Naive thymus-derived CD4-positive, alpha-beta T cell (primary cell): ENCODE measurements at regions not wholly inside any gene's neighbourhood (a gene's known extent, or its start where the extent isn't known, plus 50 kb on each side); places are given as distances from the start of the nearest gene placed in this dataset.

ENCODE experiments used
- ATAC-seq: fragments of 150-1000 bp; cut with Tn5 transposase; 2 replicates; pipeline ENCODE4 v1.10.0; 2021; ENCODE audit warnings: mild to moderate bottlenecking, moderate library complexity
- CTCF ChIA-PET: fragments of 350-600 bp; sonication (Branson Sonifier 250); formaldehyde crosslinking; loops from one replicate; lab custom pipeline; 2021; ENCODE audit warnings: antibody characterized with exemption; lab: Charles Lee
- POLR2A ChIA-PET: fragments of 350-600 bp; sonication (Branson Sonifier 250); formaldehyde crosslinking; loops from one replicate; lab custom pipeline; 2021; ENCODE audit warnings: antibody characterized with exemption, inconsistent platforms; lab: Charles Lee
- DNase-seq, 9 donors: peaks; one replicate each; pipeline versions ENCODE4 v3.0.0 to v3.0.0-alpha.2; 2020 to 2022; ENCODE audit warnings: mixed read lengths in 1 of 9
- H3K27ac ChIP-seq: one replicate; pipeline ENCODE4 v1.7.0; 2013; ENCODE audit warnings: mild to moderate bottlenecking, low read depth, low read length, moderate library complexity
- H3K27me3 ChIP-seq, 2 donors: one replicate each; pipeline ENCODE4 v1.7.0; 2013; ENCODE audit warnings: low read length in 2 of 2, mild to moderate bottlenecking in 2 of 2, moderate library complexity in 2 of 2; ENCODE audit not compliant: control insufficient read depth in 2 of 2, insufficient read depth in 2 of 2
- H3K36me3 ChIP-seq, 3 experiments: 1 replicate in 2 of 3; 2 replicates in 1 of 3; pipeline ENCODE4 v1.7.0; 2013; ENCODE audit warnings: low read length in 3 of 3, mild to moderate bottlenecking in 3 of 3, moderate library complexity in 1 of 3; ENCODE audit not compliant: insufficient read depth in 3 of 3, control insufficient read depth in 2 of 3
- H3K4me1 ChIP-seq, 2 donors: one replicate each; pipeline ENCODE4 v1.7.0; 2013; ENCODE audit warnings: low read length in 2 of 2, mild to moderate bottlenecking in 2 of 2, moderate library complexity in 1 of 2; ENCODE audit not compliant: control insufficient read depth in 2 of 2, insufficient read depth in 2 of 2
- H3K4me3 ChIP-seq: 2 replicates; pipeline ENCODE4 v1.7.0; 2013; ENCODE audit warnings: mild to moderate bottlenecking, low read length
- H3K9me3 ChIP-seq, 3 experiments: 1 replicate in 2 of 3; 2 replicates in 1 of 3; pipeline ENCODE4 v1.7.0; 2013; ENCODE audit warnings: low read length in 3 of 3; ENCODE audit not compliant: control insufficient read depth in 2 of 3
- H3K27ac Mint-ChIP-seq, 9 donors: one replicate each; pipeline ENCODE4 v1.8.0; 2020 to 2022; ENCODE audit warnings: mixed read lengths in 9 of 9, mild to moderate bottlenecking in 8 of 9, moderate library complexity in 5 of 9, inconsistent platforms in 2 of 9
- H3K27me3 Mint-ChIP-seq, 5 donors: one replicate each; pipeline ENCODE4 v1.8.0; 2021 to 2022; ENCODE audit warnings: mixed read lengths in 5 of 5, mild to moderate bottlenecking in 1 of 5
- H3K36me3 Mint-ChIP-seq, 5 donors: one replicate each; pipeline ENCODE4 v1.8.0; 2020 to 2022; ENCODE audit warnings: mixed read lengths in 5 of 5, mild to moderate bottlenecking in 3 of 5, inconsistent platforms in 1 of 5
- H3K4me1 Mint-ChIP-seq, 7 donors: one replicate each; pipeline ENCODE4 v1.8.0; 2020 to 2022; ENCODE audit warnings: mixed read lengths in 7 of 7, mild to moderate bottlenecking in 3 of 7, inconsistent platforms in 1 of 7
- H3K4me3 Mint-ChIP-seq, 10 donors: one replicate each; pipeline ENCODE4 v1.8.0; 2020 to 2022; ENCODE audit warnings: mild to moderate bottlenecking in 10 of 10, mixed read lengths in 10 of 10, moderate library complexity in 6 of 10, inconsistent platforms in 2 of 10
- H3K9me3 Mint-ChIP-seq, 11 donors: one replicate each; pipeline ENCODE4 v1.8.0; 2020 to 2022; ENCODE audit warnings: mixed read lengths in 11 of 11, mild to moderate bottlenecking in 4 of 11, inconsistent platforms in 1 of 11, moderate library complexity in 1 of 11
- intact Hi-C, 2 donors: fragments of 100-400 bp; cut with micrococcal nuclease; formaldehyde crosslinking; loops; one replicate each; pipeline ENCODE4 v1.15.1; 2023

DNA sequence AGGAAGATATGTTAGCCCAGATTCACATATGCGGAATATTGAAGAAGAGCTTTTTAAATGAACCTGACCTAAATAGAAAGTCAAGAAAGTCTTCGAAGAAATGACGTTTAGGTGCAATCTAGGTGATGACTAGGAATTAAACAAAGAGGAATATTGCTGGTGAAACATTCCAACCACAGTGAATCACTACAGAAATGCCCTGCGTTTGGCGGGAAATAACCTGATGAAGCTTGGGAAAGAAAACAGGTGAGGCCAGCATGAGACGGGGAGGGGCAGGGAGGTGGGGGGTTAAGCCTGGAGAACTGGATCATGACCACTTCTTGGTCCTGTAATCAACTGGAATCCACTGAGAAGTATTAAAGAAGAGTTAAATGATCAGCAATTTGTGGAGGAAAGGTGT, 299.4 kb upstream of the VSTM2A start:
- ChIA-PET POLR2A (no interaction called here), CTCF (no interaction called here)
- DNase-seq: no peak
- Histone ChIP-seq H3K4me3 (no peak overlapping the region), H3K27me3 (no peaks in the 10 kb centered on the region), H3K4me1 (no peaks in the 10 kb centered on the region), H3K9me3 (no peaks in the 10 kb centered on the region), H3K27ac (no peak overlapping the region), H3K36me3 (no peaks in the 10 kb centered on the region)
- Mint-ChIP-seq H3K36me3 (peaks cover 0 to 3% (median 0%) of the 10 kb centered on the region in 5 donors), H3K9me3 (peaks cover 4 to 40% (median 21%) of the 10 kb centered on the region in 11 donors), H3K4me1 (peaks cover 0 to 2% (median 0%) of the 10 kb centered on the region in 7 donors), H3K27me3 (no peaks in the 10 kb centered on the region), H3K27ac (no peak overlapping the region), H3K4me3 (no peak overlapping the region)
- intact Hi-C loops: loop anchor here in 1 of 2 donors (10.0 kb wide), 1 partner anchor 92 kb away; no protein-coding TSS in a partner anchor
- no peak for ATAC-seq

DNA sequence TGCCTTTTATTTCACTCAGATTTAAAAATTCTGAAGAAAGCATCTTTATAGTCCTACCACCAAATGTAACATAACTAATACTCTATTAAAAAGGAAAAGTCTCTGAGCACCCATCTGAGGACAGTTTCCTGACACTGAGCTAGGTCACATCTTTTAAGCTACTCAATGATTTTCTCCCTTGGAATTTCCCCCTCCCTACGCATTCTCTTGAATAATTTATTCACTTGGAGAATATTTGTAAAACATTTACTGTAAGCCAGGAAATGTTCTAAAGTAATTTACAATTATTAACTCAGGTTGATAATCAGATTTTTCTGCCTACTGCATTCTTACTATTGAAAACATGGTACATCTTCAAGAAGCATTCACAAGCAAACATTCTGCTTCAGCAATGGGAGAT, 297.2 kb upstream of the VSTM2A start:
- H3K9me3 ChIP-seq: no peaks in the 10 kb centered on the region

DNA sequence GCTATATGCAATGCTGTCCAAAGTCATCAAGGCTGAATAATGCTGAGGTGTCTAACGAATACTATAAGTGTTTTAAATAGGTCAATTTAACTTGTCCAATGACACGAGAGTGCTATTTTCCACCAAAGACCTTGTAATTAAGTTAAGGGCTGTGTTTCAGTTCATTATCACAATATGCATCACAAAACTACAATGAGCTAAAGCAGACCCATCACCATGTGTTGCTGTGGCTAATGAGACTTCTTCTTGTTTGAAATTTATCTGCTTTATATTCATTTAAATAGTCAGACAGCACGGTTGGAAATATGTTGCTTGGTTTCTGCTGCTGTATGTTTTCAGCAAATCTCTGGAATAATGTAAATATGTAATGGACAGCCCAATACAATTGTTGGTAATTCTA, 292.5 kb upstream of the VSTM2A start:
- Histone ChIP-seq H3K9me3 (peaks cover 0 to 3% (median 0%) of the 10 kb centered on the region in 3 experiments), H3K27me3 (no peaks in the 10 kb centered on the region), H3K27ac (no peak overlapping the region), H3K4me3 (no peak overlapping the region), H3K36me3 (no peaks in the 10 kb centered on the region), H3K4me1 (no peaks in the 10 kb centered on the region)
- no peak for DNase-seq
- H3K27me3 Mint-ChIP-seq: no peaks in the 10 kb centered on the region
- H3K9me3 Mint-ChIP-seq: peaks cover 2 to 19% (median 9%) of the 10 kb centered on the region in 11 donors
- H3K4me3 Mint-ChIP-seq: no peak overlapping the region
- no peaks in the 10 kb centered on the region for H3K4me1 Mint-ChIP-seq
- H3K27ac Mint-ChIP-seq: no peak overlapping the region
- peaks cover 0 to 4% (median 0%) of the 10 kb centered on the region in 5 donors for H3K36me3 Mint-ChIP-seq
- POLR2A ChIA-PET: no interaction called here
- CTCF ChIA-PET: no interaction called here
- intact Hi-C loops: loop anchor here in 1 of 2 donors (10.0 kb wide), 1 partner anchor 85 kb away; no protein-coding TSS in a partner anchor
- ATAC-seq: no peak

More for the DNA sequence above, 297.2 kb upstream of the VSTM2A start:
- H3K27me3 Mint-ChIP-seq: no peaks in the 10 kb centered on the region
- no peak overlapping the region for H3K27ac ChIP-seq
- H3K4me3 ChIP-seq: no peak overlapping the region
- H3K9me3 Mint-ChIP-seq: peaks cover 3 to 31% (median 20%) of the 10 kb centered on the region in 11 donors
- no peaks in the 10 kb centered on the region for H3K4me1 ChIP-seq
- peaks cover 0 to 3% (median 0%) of the 10 kb centered on the region in 5 donors for H3K36me3 Mint-ChIP-seq
- no peak for DNase-seq
- CTCF ChIA-PET: no interaction called here
- no peaks in the 10 kb centered on the region for H3K36me3 ChIP-seq
- H3K27ac Mint-ChIP-seq: no peak overlapping the region
- POLR2A ChIA-PET: no interaction called here
- H3K4me1 Mint-ChIP-seq: peaks cover 0 to 2% (median 0%) of the 10 kb centered on the region in 7 donors
- no peak overlapping the region for H3K4me3 Mint-ChIP-seq
- no peaks in the 10 kb centered on the region for H3K27me3 ChIP-seq
- ATAC-seq: no peak
- intact Hi-C loops: loop anchor here in 1 of 2 donors (10.0 kb wide), 1 partner anchor 90 kb away; no protein-coding TSS in a partner anchor

DNA sequence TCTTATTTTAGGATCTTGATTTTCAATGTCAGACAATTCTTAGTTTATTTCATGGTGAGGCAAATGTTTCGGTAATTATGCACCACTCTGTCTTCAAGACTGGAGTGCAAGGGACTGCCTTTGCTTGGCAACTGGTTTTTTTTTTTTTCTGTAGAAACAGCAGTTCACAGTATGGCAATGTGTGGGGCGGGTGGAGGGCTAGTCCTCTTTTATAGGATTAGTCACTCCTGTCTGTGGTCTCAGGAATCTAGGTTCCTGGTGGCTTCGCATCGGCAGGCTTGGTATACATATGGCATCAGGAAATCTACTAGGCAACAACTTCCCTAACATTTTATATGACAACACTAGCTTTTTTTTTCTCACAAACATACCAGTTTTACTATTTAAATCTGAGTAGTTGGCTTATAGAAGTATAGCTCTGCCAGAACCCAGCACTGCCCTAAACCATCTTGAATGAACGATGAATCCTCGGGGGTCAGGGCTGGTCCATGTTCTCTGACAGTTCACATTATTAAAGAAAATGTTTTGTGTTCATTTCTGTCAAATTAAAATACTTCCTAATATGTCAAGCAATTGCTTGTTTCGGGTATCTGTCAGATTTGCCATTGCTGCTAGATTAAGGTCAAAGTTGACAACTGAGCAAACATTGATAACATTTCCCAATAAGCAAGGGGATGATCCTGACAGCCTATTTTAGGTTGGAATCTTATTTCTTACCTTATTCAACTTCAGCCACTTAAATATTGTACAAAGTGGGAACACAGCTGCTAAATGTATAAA, 289.7 kb upstream of the VSTM2A start:
- DNase-seq (no peak), ATAC-seq (no peak)
- no peak overlapping the region for H3K27ac Mint-ChIP-seq
- no peaks in the 10 kb centered on the region for H3K27me3 Mint-ChIP-seq
- CTCF ChIA-PET: interaction anchor here (1.0 kb wide), 1 partner anchor 12 kb away, joined by 5 read pairs; no protein-coding TSS in a partner anchor
- Histone ChIP-seq H3K9me3 (peaks cover 0 to 3% (median 0%) of the 10 kb centered on the region in 3 experiments), H3K27ac (no peak overlapping the region), H3K4me3 (no peak overlapping the region), H3K36me3 (no peaks in the 10 kb centered on the region), H3K4me1 (no peaks in the 10 kb centered on the region), H3K27me3 (no peaks in the 10 kb centered on the region)
- intact Hi-C loops: no loop called here
- H3K9me3 Mint-ChIP-seq: peaks cover 0 to 19% (median 6%) of the 10 kb centered on the region in 11 donors
- peaks cover 0 to 4% (median 0%) of the 10 kb centered on the region in 5 donors for H3K36me3 Mint-ChIP-seq
- POLR2A ChIA-PET: no interaction called here
- H3K4me3 Mint-ChIP-seq: no peak overlapping the region
- H3K4me1 Mint-ChIP-seq: no peaks in the 10 kb centered on the region

DNA sequence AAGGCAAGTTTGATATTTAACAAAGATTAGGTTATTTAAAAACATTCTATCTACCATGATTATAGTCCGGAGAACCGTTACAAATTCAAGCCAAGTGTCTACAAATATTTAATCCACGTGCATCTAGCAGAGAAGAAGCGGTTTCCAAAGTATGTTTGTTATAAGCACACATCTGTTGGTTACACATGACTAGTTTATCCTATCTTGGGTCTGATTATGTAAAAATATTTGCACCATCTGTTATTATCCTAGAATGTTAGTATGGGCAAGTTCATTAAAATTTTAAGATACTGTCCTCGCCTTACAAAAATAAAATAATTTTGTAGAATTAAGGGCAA, 289.2 kb upstream of the VSTM2A start:
- DNase-seq: no peak
- no peaks in the 10 kb centered on the region for H3K36me3 ChIP-seq
- no peaks in the 10 kb centered on the region for H3K4me1 Mint-ChIP-seq

DNA sequence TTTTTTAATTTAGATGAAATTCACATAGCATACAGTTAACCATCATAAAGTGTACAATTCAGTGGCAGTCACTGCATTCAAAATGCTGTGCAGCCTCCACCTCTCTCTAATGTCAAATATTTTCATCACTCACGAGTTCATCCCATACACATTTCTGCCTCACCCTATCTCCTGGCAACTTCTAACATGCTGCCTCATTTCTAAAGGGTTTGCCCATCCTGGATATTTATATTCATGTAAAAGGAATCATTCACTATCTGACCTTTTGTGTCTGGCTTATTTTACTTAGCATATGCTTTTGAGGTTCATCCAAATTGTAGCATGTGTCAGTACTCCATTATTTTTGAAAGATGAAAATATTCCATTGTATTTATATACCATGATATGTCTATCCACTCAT, 286.9 kb upstream of the VSTM2A start:
- Mint-ChIP-seq H3K4me1 (no peaks in the 10 kb centered on the region), H3K27ac (no peak overlapping the region), H3K9me3 (peaks cover 0 to 20% (median 6%) of the 10 kb centered on the region in 11 donors), H3K36me3 (peaks cover 0 to 4% (median 0%) of the 10 kb centered on the region in 5 donors), H3K27me3 (no peaks in the 10 kb centered on the region), H3K4me3 (no peak overlapping the region)
- POLR2A ChIA-PET: no interaction called here
- intact Hi-C loops: no loop called here
- Histone ChIP-seq H3K9me3 (peaks cover 0 to 3% (median 0%) of the 10 kb centered on the region in 3 experiments), H3K4me1 (no peaks in the 10 kb centered on the region), H3K4me3 (no peak overlapping the region), H3K27me3 (no peaks in the 10 kb centered on the region), H3K27ac (no peak overlapping the region), H3K36me3 (no peaks in the 10 kb centered on the region)
- no peak for ATAC-seq
- CTCF ChIA-PET: no interaction called here
- DNase-seq: no peak

More for the DNA sequence above, 289.2 kb upstream of the VSTM2A start:
- Histone ChIP-seq H3K9me3 (peaks cover 0 to 3% (median 0%) of the 10 kb centered on the region in 3 experiments), H3K27ac (no peak overlapping the region), H3K4me1 (no peaks in the 10 kb centered on the region), H3K4me3 (no peak overlapping the region), H3K27me3 (no peaks in the 10 kb centered on the region)
- no peak for ATAC-seq
- intact Hi-C loops: no loop called here
- H3K4me3 Mint-ChIP-seq: no peak overlapping the region
- H3K27me3 Mint-ChIP-seq: no peaks in the 10 kb centered on the region
- ChIA-PET POLR2A (no interaction called here), CTCF (no interaction called here)
- H3K9me3 Mint-ChIP-seq: peaks cover 0 to 19% (median 6%) of the 10 kb centered on the region in 11 donors
- no peak overlapping the region for H3K27ac Mint-ChIP-seq
- peaks cover 0 to 4% (median 0%) of the 10 kb centered on the region in 5 donors for H3K36me3 Mint-ChIP-seq
